GM12875 (cell line): ENCODE measurements at regions not wholly inside any gene's neighbourhood (a gene's known extent, or its start where the extent isn't known, plus 50 kb on each side); places are given as distances from the start of the nearest gene placed in this dataset.

Experiments used
- H3K4me3 ChIP-seq: one replicate; pipeline ENCODE4 v1.5.1; 2011; ENCODE audit warnings: low read depth, low read length, control low read depth
- CTCF ChIP-seq: IDR thresholded peaks from 2 replicates; pipeline ENCODE4 v1.5.1; 2011; ENCODE audit warnings: low read depth, mild to moderate bottlenecking, control low read depth, inconsistent platforms, low read length, moderate library complexity, borderline replicate concordance; ENCODE audit not compliant: insufficient read depth

- H3K4me3 ChIP-seq = no peak overlapping the region
- TF ChIP-seq CTCF = no peak
Observed at GRCh38 chr22:27219036-27219435, 561.6 kb downstream of the MIAT start.

- no peak for TF ChIP-seq CTCF
- H3K4me3 ChIP-seq = no peak overlapping the region
Observed at GRCh38 chr22:27220339-27220738, 563.0 kb downstream of the MIAT start.

GRCh38 chr22:27222178-27222577 lies 564.8 kb downstream of the MIAT start:
- no peak for TF ChIP-seq CTCF
- H3K4me3 ChIP-seq = no peak overlapping the region

GRCh38 chr22:27223317-27224177 lies 566.2 kb downstream of the MIAT start:
- TF ChIP-seq CTCF = no peak
- no peak overlapping the region for H3K4me3 ChIP-seq

- no peak overlapping the region for H3K4me3 ChIP-seq
- TF ChIP-seq CTCF = no peak
Observed at GRCh38 chr22:27224485-27225374, 567.3 kb downstream of the MIAT start.

- no peak for TF ChIP-seq CTCF
Observed at GRCh38 chr22:27226666-27227065, 569.3 kb downstream of the MIAT start.

More at GRCh38 chr22:27226666-27227065, 569.3 kb downstream of the MIAT start:
- no peak overlapping the region for H3K4me3 ChIP-seq
